ENCODE measurements at regions not wholly inside any gene's neighbourhood (a gene's known extent, or its start where the extent isn't known, plus 50 kb on each side); places are given as distances from the start of the nearest gene placed in this dataset.

DNA sequence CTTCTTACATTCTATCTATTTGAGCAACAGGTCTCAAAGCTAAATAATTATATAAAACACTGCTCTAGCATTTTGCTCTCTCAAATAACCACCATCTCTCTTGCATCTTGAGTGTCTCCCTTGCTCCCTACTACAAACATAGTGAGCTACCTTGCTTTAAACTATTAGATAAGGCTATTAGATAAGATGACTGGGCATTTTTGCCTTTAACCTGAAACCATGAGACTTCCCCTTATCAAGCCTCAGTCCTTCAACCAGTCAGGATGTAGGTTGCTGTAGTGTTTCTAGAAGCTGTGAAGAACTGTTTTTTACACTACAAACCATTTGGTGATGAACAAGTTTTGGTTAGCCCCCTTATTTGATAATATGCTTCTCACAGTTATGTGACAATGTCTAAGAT, 115.4 kb upstream of the MAP2 start (continued):
- no peak for TF ChIP-seq RBBP5 (IDR thresholded peaks at IDR 0.05; ENCODE audit: borderline replicate concordance, low read depth, low read length)
- TF ChIP-seq, protein P1, sequence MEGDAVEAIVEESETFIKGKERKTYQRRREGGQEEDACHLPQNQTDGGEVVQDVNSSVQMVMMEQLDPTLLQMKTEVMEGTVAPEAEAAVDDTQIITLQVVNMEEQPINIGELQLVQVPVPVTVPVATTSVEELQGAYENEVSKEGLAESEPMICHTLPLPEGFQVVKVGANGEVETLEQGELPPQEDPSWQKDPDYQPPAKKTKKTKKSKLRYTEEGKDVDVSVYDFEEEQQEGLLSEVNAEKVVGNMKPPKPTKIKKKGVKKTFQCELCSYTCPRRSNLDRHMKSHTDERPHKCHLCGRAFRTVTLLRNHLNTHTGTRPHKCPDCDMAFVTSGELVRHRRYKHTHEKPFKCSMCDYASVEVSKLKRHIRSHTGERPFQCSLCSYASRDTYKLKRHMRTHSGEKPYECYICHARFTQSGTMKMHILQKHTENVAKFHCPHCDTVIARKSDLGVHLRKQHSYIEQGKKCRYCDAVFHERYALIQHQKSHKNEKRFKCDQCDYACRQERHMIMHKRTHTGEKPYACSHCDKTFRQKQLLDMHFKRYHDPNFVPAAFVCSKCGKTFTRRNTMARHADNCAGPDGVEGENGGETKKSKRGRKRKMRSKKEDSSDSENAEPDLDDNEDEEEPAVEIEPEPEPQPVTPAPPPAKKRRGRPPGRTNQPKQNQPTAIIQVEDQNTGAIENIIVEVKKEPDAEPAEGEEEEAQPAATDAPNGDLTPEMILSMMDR (IDR thresholded peaks at IDR 0.05; ENCODE audit: control extremely low read depth in 1 of 3, insufficient read depth in 1 of 3, low read depth in 1 of 3, low read length in 3 of 3) = no peak
- no peak for TF ChIP-seq GABPA (IDR thresholded peaks at IDR 0.05; ENCODE audit: borderline replicate concordance, insufficient read depth, low read length)
